Chondrocyte (in vitro differentiated cells): ENCODE measurements at regions not wholly inside any gene's neighbourhood (a gene's known extent, or its start where the extent isn't known, plus 50 kb on each side); places are given as distances from the start of the nearest gene placed in this dataset.
"Not testable (repeated sequence)": the region's sequence is repeated elsewhere in the genome, so short reads cannot be mapped to it uniquely, and the experiment has no call there.

Experiments
- DNase-seq: peaks from one replicate; pipeline ENCODE4 v3.0.0; 2021; ENCODE audit warnings: mixed read lengths, low spot score
- H3K27ac Mint-ChIP-seq: one replicate; pipeline ENCODE4 v1.8.0; 2021; ENCODE audit warnings: mild to moderate bottlenecking, moderate library complexity, mixed read lengths; ENCODE audit not compliant: unreplicated experiment
- H3K27me3 Mint-ChIP-seq: 2 replicates; pipeline ENCODE4 v1.8.0; 2021; ENCODE audit warnings: low read depth, mixed read lengths
- H3K36me3 Mint-ChIP-seq: 2 replicates; pipeline ENCODE4 v1.8.0; 2021; ENCODE audit warnings: low read depth, mixed read lengths
- H3K4me1 Mint-ChIP-seq: 2 replicates; pipeline ENCODE4 v1.8.0; 2021; ENCODE audit warnings: low read depth, mild to moderate bottlenecking, mixed read lengths
- H3K4me3 Mint-ChIP-seq: one replicate; pipeline ENCODE4 v1.8.0; 2021; ENCODE audit warnings: mild to moderate bottlenecking, moderate library complexity, mixed read lengths; ENCODE audit not compliant: unreplicated experiment
- H3K9me3 Mint-ChIP-seq: 2 replicates; pipeline ENCODE4 v1.8.0; 2021; ENCODE audit warnings: low read depth, mixed read lengths
- CTCF ChIP-seq: fragments of 200-600 bp; sonication (generic); IDR thresholded peaks from 2 replicates; pipeline ENCODE4 v1.5.0; 2021; ENCODE audit warnings: antibody characterized with exemption, mild to moderate bottlenecking, moderate library complexity

- peaks cover 14% of the 10 kb centered on the region for H3K4me1 Mint-ChIP-seq
- DNase-seq = no peak
- peaks cover 3% of the 10 kb centered on the region for H3K9me3 Mint-ChIP-seq
- H3K27ac Mint-ChIP-seq = no peak overlapping the region
- no peak overlapping the region for H3K4me3 Mint-ChIP-seq
- TF ChIP-seq CTCF = no peak
- no peaks in the 10 kb centered on the region for H3K36me3 Mint-ChIP-seq
- H3K27me3 Mint-ChIP-seq = no peaks in the 10 kb centered on the region
These were observed 474.5 kb downstream of the PRR16 start for GRCh38 chr5:120938604-120939003.

- TF ChIP-seq CTCF = no peak
- DNase-seq = no peak
- H3K4me1 Mint-ChIP-seq = peaks cover 14% of the 10 kb centered on the region
These were observed 478.7 kb downstream of the PRR16 start for GRCh38 chr5:120942596-120943350.

GRCh38 chr5:120949596-120949995, 485.5 kb downstream of the PRR16 start:
- not testable (repeated sequence) for H3K36me3 Mint-ChIP-seq, H3K4me3 Mint-ChIP-seq, DNase-seq, H3K27me3 Mint-ChIP-seq, H3K27ac Mint-ChIP-seq, H3K4me1 Mint-ChIP-seq
- peaks cover 23% of the 10 kb centered on the region for H3K9me3 Mint-ChIP-seq

More at GRCh38 chr5:120942596-120943350, 478.7 kb downstream of the PRR16 start:
- Mint-ChIP-seq H3K4me3 (no peak overlapping the region), H3K27me3 (no peaks in the 10 kb centered on the region), H3K27ac (no peak overlapping the region), H3K36me3 (no peaks in the 10 kb centered on the region), H3K9me3 (no peaks in the 10 kb centered on the region)

- DNase-seq, H3K4me3 Mint-ChIP-seq, H3K4me1 Mint-ChIP-seq, H3K27ac Mint-ChIP-seq, H3K36me3 Mint-ChIP-seq, H3K27me3 Mint-ChIP-seq: not testable (repeated sequence)
- peaks cover 25% of the 10 kb centered on the region for H3K9me3 Mint-ChIP-seq
These were observed 489.3 kb downstream of the PRR16 start for GRCh38 chr5:120953445-120953844.

- no peaks in the 10 kb centered on the region for H3K4me1 Mint-ChIP-seq
- H3K9me3 Mint-ChIP-seq = peaks cover 29% of the 10 kb centered on the region
- no peak overlapping the region for H3K4me3 Mint-ChIP-seq
- no peak for TF ChIP-seq CTCF
- H3K27ac Mint-ChIP-seq = no peak overlapping the region
- no peak for DNase-seq
- H3K27me3 Mint-ChIP-seq = peaks cover 1% of the 10 kb centered on the region
- no peaks in the 10 kb centered on the region for H3K36me3 Mint-ChIP-seq
These were observed 490.2 kb downstream of the PRR16 start for GRCh38 chr5:120954255-120954654.

GRCh38 chr5:120955795-120956194, 491.7 kb downstream of the PRR16 start:
- H3K4me3 Mint-ChIP-seq = no peak overlapping the region
- no peak for DNase-seq
- H3K27ac Mint-ChIP-seq = no peak overlapping the region
- no peak for TF ChIP-seq CTCF
- no peaks in the 10 kb centered on the region for H3K4me1 Mint-ChIP-seq
- peaks cover 25% of the 10 kb centered on the region for H3K9me3 Mint-ChIP-seq
- peaks cover 1% of the 10 kb centered on the region for H3K27me3 Mint-ChIP-seq
- H3K36me3 Mint-ChIP-seq = no peaks in the 10 kb centered on the region
